GM23338 (cell line): ENCODE measurements at regions not wholly inside any gene's neighbourhood (a gene's known extent, or its start where the extent isn't known, plus 50 kb on each side); places are given as distances from the start of the nearest gene placed in this dataset.

Experiments used
- ATAC-seq: fragments of 200-7000 bp; cut with Tn5 transposase; 3 replicates; pipeline ENCODE4 v1.9.1; 2020
- DNase-seq: peaks from one replicate; pipeline ENCODE4 v3.0.0-alpha.2; 2015; ENCODE audit warnings: low spot score
- H2AFZ ChIP-seq: fragments of 200-600 bp; sonication (generic); 2 replicates; pipeline ENCODE4 v1.8.0; 2016; ENCODE audit warnings: antibody characterized with exemption, mild to moderate bottlenecking, moderate library complexity
- H3F3A ChIP-seq: fragments of 200-600 bp; sonication (generic); replicated peaks from 2 replicates; pipeline ENCODE4 v1.8.0; 2017; ENCODE audit warnings: antibody characterized with exemption, mixed run types, low read depth
- H3K27ac ChIP-seq: fragments of 200-600 bp; sonication (generic); 2 replicates; pipeline ENCODE4 v1.6.1; 2016; ENCODE audit warnings: low read depth
- H3K27me3 ChIP-seq: fragments of 200-600 bp; sonication (generic); 2 replicates; pipeline ENCODE4 v1.8.0; 2016; ENCODE audit warnings: mild to moderate bottlenecking, mixed run types, moderate library complexity; ENCODE audit not compliant: insufficient read depth
- H3K36me3 ChIP-seq: fragments of 200-600 bp; sonication (generic); 2 replicates; pipeline ENCODE4 v1.8.0; 2016; ENCODE audit warnings: mild to moderate bottlenecking; ENCODE audit not compliant: insufficient read depth
- H3K4me1 ChIP-seq: fragments of 200-600 bp; sonication (generic); 2 replicates; pipeline ENCODE4 v1.8.0; 2016; ENCODE audit warnings: mild to moderate bottlenecking, moderate library complexity; ENCODE audit not compliant: insufficient read depth
- H3K4me2 ChIP-seq: fragments of 200-600 bp; sonication (generic); 2 replicates; pipeline ENCODE4 v1.7.1; 2017; ENCODE audit warnings: mixed run types
- H3K4me3 ChIP-seq: fragments of 200-600 bp; sonication (generic); 2 replicates; pipeline ENCODE4 v1.6.1; 2016; ENCODE audit warnings: mixed run types
- H3K79me2 ChIP-seq: fragments of 200-600 bp; sonication (generic); replicated peaks from 2 replicates; pipeline ENCODE4 v1.8.0; 2017; ENCODE audit warnings: mild to moderate bottlenecking; ENCODE audit not compliant: insufficient read depth
- H3K9me2 ChIP-seq: fragments of 200-600 bp; sonication (generic); 2 replicates; pipeline ENCODE4 v1.8.0; 2017; ENCODE audit not compliant: insufficient read depth
- H4K20me1 ChIP-seq: fragments of 200-600 bp; sonication (generic); replicated peaks from 2 replicates; pipeline ENCODE4 v1.8.0; 2017; ENCODE audit warnings: mild to moderate bottlenecking; ENCODE audit not compliant: insufficient read depth
- H3K27ac Mint-ChIP-seq: 2 replicates; pipeline ENCODE4 v1.8.0; 2020; ENCODE audit warnings: inconsistent platforms, mild to moderate bottlenecking, moderate library complexity, mixed read lengths
- H3K27me3 Mint-ChIP-seq: 3 replicates; pipeline ENCODE4 v1.8.0; 2022; ENCODE audit warnings: low read depth, mild to moderate bottlenecking, moderate library complexity, mixed read lengths, inconsistent platforms; ENCODE audit not compliant: insufficient read depth, poor library complexity
- H3K36me3 Mint-ChIP-seq: 3 replicates; pipeline ENCODE4 v1.8.0; 2021; ENCODE audit warnings: low read depth, mild to moderate bottlenecking, inconsistent platforms, moderate library complexity, mixed read lengths
- H3K4me1 Mint-ChIP-seq: 3 replicates; pipeline ENCODE4 v1.8.0; 2020; ENCODE audit warnings: mild to moderate bottlenecking, inconsistent platforms, mixed read lengths
- H3K4me3 Mint-ChIP-seq: 3 replicates; pipeline ENCODE4 v1.8.0; 2021; ENCODE audit warnings: moderate library complexity, mild to moderate bottlenecking, inconsistent platforms, mixed read lengths
- H3K9me3 Mint-ChIP-seq: 3 replicates; pipeline ENCODE4 v1.8.0; 2020; ENCODE audit warnings: moderate library complexity, mild to moderate bottlenecking, inconsistent platforms, mixed read lengths
- CREB1 ChIP-seq: fragments of 250-450 bp; sonication (Bioruptor Pico); IDR thresholded peaks from 2 replicates; pipeline ENCODE4 v1.5.0; 2020; ENCODE audit warnings: low read depth, mild to moderate bottlenecking, moderate library complexity
- CTCF ChIP-seq, 2 experiments: fragments of 200-600 bp in 1 of 2; sonication (generic) in 1 of 2; conservative IDR thresholded peaks; 2 replicates each; pipeline versions ENCODE4 v1.5.1 to v1.6.1; 2016 to 2017; ENCODE audit warnings: antibody characterized with exemption in 2 of 2, low read depth in 2 of 2, mild to moderate bottlenecking in 2 of 2, moderate library complexity in 1 of 2
- ETS1 ChIP-seq: IDR thresholded peaks from 2 replicates; pipeline ENCODE4 v1.6.1; 2016; ENCODE audit warnings: antibody characterized with exemption
- EZH2 ChIP-seq: fragments of 200-600 bp; sonication (generic); IDR thresholded peaks from one replicate; pipeline ENCODE4 v1.8.0; 2017; ENCODE audit warnings: antibody characterized with exemption, mild to moderate bottlenecking, low read depth; ENCODE audit not compliant: unreplicated experiment
- EZH2phosphoT487 ChIP-seq: fragments of 200-600 bp; sonication (generic); IDR thresholded peaks from one replicate; pipeline ENCODE4 v1.8.1; 2018; ENCODE audit warnings: antibody characterized with exemption; ENCODE audit not compliant: unreplicated experiment
- JUNB ChIP-seq: IDR thresholded peaks from one replicate; pipeline ENCODE4 v1.6.1; 2016; ENCODE audit warnings: antibody characterized with exemption; ENCODE audit not compliant: unreplicated experiment
- NANOG ChIP-seq: IDR thresholded peaks from 2 replicates; pipeline ENCODE4 v1.6.1; 2016; ENCODE audit warnings: antibody characterized with exemption, borderline replicate concordance
- POLR2AphosphoS5 ChIP-seq: IDR thresholded peaks from 2 replicates; pipeline ENCODE4 v1.6.1; 2016; ENCODE audit warnings: antibody characterized with exemption, low read depth
- REST ChIP-seq: IDR thresholded peaks from one replicate; pipeline ENCODE4 v1.6.1; 2018; ENCODE audit warnings: antibody characterized with exemption; ENCODE audit not compliant: unreplicated experiment
- STAT1 ChIP-seq: IDR thresholded peaks from one replicate; pipeline ENCODE4 v1.6.1; 2016; ENCODE audit warnings: antibody characterized with exemption; ENCODE audit not compliant: unreplicated experiment
- ZNF114 ChIP-seq: fragments of 250-450 bp; sonication (Bioruptor Pico); IDR thresholded peaks from 2 replicates; pipeline ENCODE4 v1.5.0; 2020; ENCODE audit warnings: mild to moderate bottlenecking, moderate library complexity
- ZNF331 ChIP-seq: fragments of 250-450 bp; sonication (Bioruptor Pico); IDR thresholded peaks from 2 replicates; pipeline ENCODE4 v1.5.0; 2020; ENCODE audit warnings: low read depth, mild to moderate bottlenecking, moderate library complexity
- TF ChIP-seq, protein P1 (sequence below): fragments of 250-450 bp; sonication (Bioruptor Pico); IDR thresholded peaks from 2 replicates; pipeline ENCODE4 v1.5.0; 2020; ENCODE audit warnings: mild to moderate bottlenecking, moderate library complexity

- Histone ChIP-seq H3K9me2 (no peaks in the 10 kb centered on the region), H3K4me1 (no peaks in the 10 kb centered on the region), H3K36me3 (no peaks in the 10 kb centered on the region), H3K4me2 (no peak overlapping the region), H4K20me1 (no peaks in the 10 kb centered on the region), H3K79me2 (no peaks in the 10 kb centered on the region), H3K27me3 (no peaks in the 10 kb centered on the region), H3F3A (no peaks in the 10 kb centered on the region), H3K4me3 (no peak overlapping the region), H2AFZ (no peak overlapping the region), H3K27ac (no peak overlapping the region)
- TF ChIP-seq, protein P1, sequence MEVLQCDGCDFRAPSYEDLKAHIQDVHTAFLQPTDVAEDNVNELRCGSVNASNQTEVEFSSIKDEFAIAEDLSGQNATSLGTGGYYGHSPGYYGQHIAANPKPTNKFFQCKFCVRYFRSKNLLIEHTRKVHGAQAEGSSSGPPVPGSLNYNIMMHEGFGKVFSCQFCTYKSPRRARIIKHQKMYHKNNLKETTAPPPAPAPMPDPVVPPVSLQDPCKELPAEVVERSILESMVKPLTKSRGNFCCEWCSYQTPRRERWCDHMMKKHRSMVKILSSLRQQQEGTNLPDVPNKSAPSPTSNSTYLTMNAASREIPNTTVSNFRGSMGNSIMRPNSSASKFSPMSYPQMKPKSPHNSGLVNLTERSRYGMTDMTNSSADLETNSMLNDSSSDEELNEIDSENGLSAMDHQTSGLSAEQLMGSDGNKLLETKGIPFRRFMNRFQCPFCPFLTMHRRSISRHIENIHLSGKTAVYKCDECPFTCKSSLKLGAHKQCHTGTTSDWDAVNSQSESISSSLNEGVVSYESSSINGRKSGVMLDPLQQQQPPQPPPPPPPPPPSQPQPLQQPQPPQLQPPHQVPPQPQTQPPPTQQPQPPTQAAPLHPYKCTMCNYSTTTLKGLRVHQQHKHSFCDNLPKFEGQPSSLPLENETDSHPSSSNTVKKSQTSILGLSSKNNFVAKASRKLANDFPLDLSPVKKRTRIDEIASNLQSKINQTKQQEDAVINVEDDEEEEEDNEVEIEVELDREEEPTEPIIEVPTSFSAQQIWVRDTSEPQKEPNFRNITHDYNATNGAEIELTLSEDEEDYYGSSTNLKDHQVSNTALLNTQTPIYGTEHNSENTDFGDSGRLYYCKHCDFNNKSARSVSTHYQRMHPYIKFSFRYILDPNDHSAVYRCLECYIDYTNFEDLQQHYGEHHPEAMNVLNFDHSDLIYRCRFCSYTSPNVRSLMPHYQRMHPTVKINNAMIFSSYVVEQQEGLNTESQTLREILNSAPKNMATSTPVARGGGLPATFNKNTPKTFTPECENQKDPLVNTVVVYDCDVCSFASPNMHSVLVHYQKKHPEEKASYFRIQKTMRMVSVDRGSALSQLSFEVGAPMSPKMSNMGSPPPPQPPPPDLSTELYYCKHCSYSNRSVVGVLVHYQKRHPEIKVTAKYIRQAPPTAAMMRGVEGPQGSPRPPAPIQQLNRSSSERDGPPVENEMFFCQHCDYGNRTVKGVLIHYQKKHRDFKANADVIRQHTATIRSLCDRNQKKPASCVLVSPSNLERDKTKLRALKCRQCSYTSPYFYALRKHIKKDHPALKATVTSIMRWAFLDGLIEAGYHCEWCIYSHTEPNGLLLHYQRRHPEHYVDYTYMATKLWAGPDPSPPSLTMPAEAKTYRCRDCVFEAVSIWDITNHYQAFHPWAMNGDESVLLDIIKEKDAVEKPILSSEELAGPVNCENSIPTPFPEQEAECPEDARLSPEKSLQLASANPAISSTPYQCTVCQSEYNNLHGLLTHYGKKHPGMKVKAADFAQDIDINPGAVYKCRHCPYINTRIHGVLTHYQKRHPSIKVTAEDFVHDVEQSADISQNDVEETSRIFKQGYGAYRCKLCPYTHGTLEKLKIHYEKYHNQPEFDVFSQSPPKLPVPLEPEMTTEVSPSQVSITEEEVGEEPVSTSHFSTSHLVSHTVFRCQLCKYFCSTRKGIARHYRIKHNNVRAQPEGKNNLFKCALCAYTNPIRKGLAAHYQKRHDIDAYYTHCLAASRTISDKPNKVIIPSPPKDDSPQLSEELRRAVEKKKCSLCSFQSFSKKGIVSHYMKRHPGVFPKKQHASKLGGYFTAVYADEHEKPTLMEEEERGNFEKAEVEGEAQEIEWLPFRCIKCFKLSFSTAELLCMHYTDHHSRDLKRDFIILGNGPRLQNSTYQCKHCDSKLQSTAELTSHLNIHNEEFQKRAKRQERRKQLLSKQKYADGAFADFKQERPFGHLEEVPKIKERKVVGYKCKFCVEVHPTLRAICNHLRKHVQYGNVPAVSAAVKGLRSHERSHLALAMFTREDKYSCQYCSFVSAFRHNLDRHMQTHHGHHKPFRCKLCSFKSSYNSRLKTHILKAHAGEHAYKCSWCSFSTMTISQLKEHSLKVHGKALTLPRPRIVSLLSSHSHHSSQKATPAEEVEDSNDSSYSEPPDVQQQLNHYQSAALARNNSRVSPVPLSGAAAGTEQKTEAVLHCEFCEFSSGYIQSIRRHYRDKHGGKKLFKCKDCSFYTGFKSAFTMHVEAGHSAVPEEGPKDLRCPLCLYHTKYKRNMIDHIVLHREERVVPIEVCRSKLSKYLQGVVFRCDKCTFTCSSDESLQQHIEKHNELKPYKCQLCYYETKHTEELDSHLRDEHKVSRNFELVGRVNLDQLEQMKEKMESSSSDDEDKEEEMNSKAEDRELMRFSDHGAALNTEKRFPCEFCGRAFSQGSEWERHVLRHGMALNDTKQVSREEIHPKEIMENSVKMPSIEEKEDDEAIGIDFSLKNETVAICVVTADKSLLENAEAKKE (CRISPR knock-in tag) = no peak
- no peak for TF ChIP-seq ZNF114 (CRISPR knock-in tag)
- no peak for TF ChIP-seq ETS1
- TF ChIP-seq STAT1 = no peak
- no peak for TF ChIP-seq REST
- no peak for TF ChIP-seq CTCF (conservative IDR thresholded peaks at IDR 0.05; ENCODE audit: low read depth in 2 of 2)
- no peak for TF ChIP-seq ZNF331 (CRISPR knock-in tag)
- TF ChIP-seq CREB1 (CRISPR knock-in tag) = no peak
- TF ChIP-seq EZH2phosphoT487 = no peak
- TF ChIP-seq POLR2AphosphoS5 = no peak
- TF ChIP-seq JUNB = no peak
- TF ChIP-seq EZH2 = no peak
- no peak for TF ChIP-seq NANOG
- Mint-ChIP-seq H3K4me1 (no peaks in the 10 kb centered on the region), H3K27ac (no peak overlapping the region), H3K36me3 (no peaks in the 10 kb centered on the region), H3K27me3 (peaks cover 2% of the 10 kb centered on the region), H3K4me3 (no peak overlapping the region), H3K9me3 (no peaks in the 10 kb centered on the region)
- ATAC-seq (no peak), DNase-seq (no peak)
Measured at GRCh38 chr10:36764823-36765222, 360.6 kb upstream of the ANKRD30A start.
